Gastrocnemius medialis (tissue), 4 donors: ENCODE measurements at regions not wholly inside any gene's neighbourhood (a gene's known extent, or its start where the extent isn't known, plus 50 kb on each side); places are given as distances from the start of the nearest gene placed in this dataset.

ENCODE experiments used
- CTCF ChIP-seq, 5 experiments: fragments of 450-650 bp in 3 of 5; fragments of 200-600 bp in 2 of 5; sonication (generic) in 2 of 5; IDR thresholded peaks in 4 of 5; conservative IDR thresholded peaks in 1 of 5; 1 replicate in 4 of 5; 2 replicates in 1 of 5; pipeline ENCODE4 v1.5.1; 2016 to 2019; ENCODE audit warnings: antibody characterized with exemption in 5 of 5, mild to moderate bottlenecking in 3 of 5, moderate library complexity in 3 of 5
- POLR2A ChIP-seq, 2 donors: fragments of 450-650 bp; IDR thresholded peaks; one replicate each; pipeline ENCODE4 v1.6.1; 2017; ENCODE audit warnings: antibody characterized with exemption in 2 of 2, mild to moderate bottlenecking in 2 of 2, moderate library complexity in 2 of 2

GRCh38 chr17:68145088-68145487 lies 102.8 kb upstream of the AMZ2 start:
- TF ChIP-seq CTCF (IDR thresholded peaks at IDR 0.05 in 4 of 5, conservative IDR thresholded peaks at IDR 0.05 in 1 of 5): no peak
- TF ChIP-seq POLR2A (IDR thresholded peaks at IDR 0.05): no peak
